ENCODE measurements at regions not wholly inside any gene's neighbourhood (a gene's known extent, or its start where the extent isn't known, plus 50 kb on each side); places are given as distances from the start of the nearest gene placed in this dataset.

GRCh38 chr13:109509154-109509900 is 277.1 kb downstream of the IRS2 start:
- Histone ChIP-seq H3K27ac (ENCODE audit: low read depth in 2 of 2, low read length in 2 of 2) (no peak overlapping the region), H3K9ac (ENCODE audit: low read depth in 1 of 2, low read length in 2 of 2) (no peak overlapping the region), H3K4me3 (ENCODE audit: low read length in 2 of 2) (no peak overlapping the region)

GRCh38 chr13:109500146-109500773 is 286.1 kb downstream of the IRS2 start:
- H3K4me1 ChIP-seq (ENCODE audit: control insufficient read depth in 2 of 2, insufficient read depth in 2 of 2, low read length in 2 of 2): no peaks in the 10 kb centered on the region
- H3K27me3 ChIP-seq (ENCODE audit: control insufficient read depth in 2 of 2, insufficient read depth in 2 of 2, low read length in 2 of 2): no peaks in the 10 kb centered on the region
- H3K27ac ChIP-seq (ENCODE audit: low read depth in 2 of 2, low read length in 2 of 2): no peak overlapping the region

More at GRCh38 chr13:109509154-109509900, 277.1 kb downstream of the IRS2 start:
- no peaks in the 10 kb centered on the region for H3K4me1 ChIP-seq (ENCODE audit: control insufficient read depth in 2 of 2, insufficient read depth in 2 of 2, low read length in 2 of 2)
- H3K27me3 ChIP-seq (ENCODE audit: control insufficient read depth in 2 of 2, insufficient read depth in 2 of 2, low read length in 2 of 2): no peaks in the 10 kb centered on the region
- no peaks in the 10 kb centered on the region for H3K9me3 ChIP-seq (ENCODE audit: control insufficient read depth in 2 of 2, low read length in 2 of 2)
- no peaks in the 10 kb centered on the region for H3K36me3 ChIP-seq (ENCODE audit: control insufficient read depth in 2 of 2, insufficient read depth in 2 of 2, low read length in 2 of 2)

GRCh38 chr13:109497917-109498316 is 288.5 kb downstream of the IRS2 start:
- no peak overlapping the region for H3K4me3 ChIP-seq (ENCODE audit: low read length in 2 of 2)
- H3K9ac ChIP-seq (ENCODE audit: low read depth in 1 of 2, low read length in 2 of 2): no peak overlapping the region
- H3K36me3 ChIP-seq (ENCODE audit: control insufficient read depth in 2 of 2, insufficient read depth in 2 of 2, low read length in 2 of 2): no peaks in the 10 kb centered on the region
- H3K27me3 ChIP-seq (ENCODE audit: control insufficient read depth in 2 of 2, insufficient read depth in 2 of 2, low read length in 2 of 2): no peaks in the 10 kb centered on the region
- no peaks in the 10 kb centered on the region for H3K9me3 ChIP-seq (ENCODE audit: control insufficient read depth in 2 of 2, low read length in 2 of 2)
- H3K27ac ChIP-seq (ENCODE audit: low read depth in 2 of 2, low read length in 2 of 2): no peak overlapping the region
- H3K4me1 ChIP-seq (ENCODE audit: control insufficient read depth in 2 of 2, insufficient read depth in 2 of 2, low read length in 2 of 2): no peaks in the 10 kb centered on the region

More at GRCh38 chr13:109500146-109500773, 286.1 kb downstream of the IRS2 start:
- Histone ChIP-seq H3K9ac (ENCODE audit: low read depth in 1 of 2, low read length in 2 of 2) (no peak overlapping the region), H3K4me3 (ENCODE audit: low read length in 2 of 2) (no peak overlapping the region), H3K36me3 (ENCODE audit: control insufficient read depth in 2 of 2, insufficient read depth in 2 of 2, low read length in 2 of 2) (no peaks in the 10 kb centered on the region), H3K9me3 (ENCODE audit: control insufficient read depth in 2 of 2, low read length in 2 of 2) (no peaks in the 10 kb centered on the region)

- H3K4me3 ChIP-seq (ENCODE audit: low read length in 2 of 2): no peak overlapping the region
- no peaks in the 10 kb centered on the region for H3K27me3 ChIP-seq (ENCODE audit: control insufficient read depth in 2 of 2, insufficient read depth in 2 of 2, low read length in 2 of 2)
- H3K27ac ChIP-seq (ENCODE audit: low read depth in 2 of 2, low read length in 2 of 2): no peak overlapping the region
- no peaks in the 10 kb centered on the region for H3K9me3 ChIP-seq (ENCODE audit: control insufficient read depth in 2 of 2, low read length in 2 of 2)
- H3K36me3 ChIP-seq (ENCODE audit: control insufficient read depth in 2 of 2, insufficient read depth in 2 of 2, low read length in 2 of 2): no peaks in the 10 kb centered on the region
- H3K9ac ChIP-seq (ENCODE audit: low read depth in 1 of 2, low read length in 2 of 2): no peak overlapping the region
- H3K4me1 ChIP-seq (ENCODE audit: control insufficient read depth in 2 of 2, insufficient read depth in 2 of 2, low read length in 2 of 2): no peaks in the 10 kb centered on the region
These were observed 290.2 kb downstream of the IRS2 start for GRCh38 chr13:109496216-109496615.

- Histone ChIP-seq H3K27me3 (ENCODE audit: control insufficient read depth in 2 of 2, insufficient read depth in 2 of 2, low read length in 2 of 2) (no peaks in the 10 kb centered on the region), H3K36me3 (ENCODE audit: control insufficient read depth in 2 of 2, insufficient read depth in 2 of 2, low read length in 2 of 2) (no peaks in the 10 kb centered on the region), H3K9ac (ENCODE audit: low read depth in 1 of 2, low read length in 2 of 2) (no peak overlapping the region), H3K9me3 (ENCODE audit: control insufficient read depth in 2 of 2, low read length in 2 of 2) (no peaks in the 10 kb centered on the region), H3K4me3 (ENCODE audit: low read length in 2 of 2) (no peak overlapping the region), H3K27ac (ENCODE audit: low read depth in 2 of 2, low read length in 2 of 2) (no peak overlapping the region), H3K4me1 (ENCODE audit: control insufficient read depth in 2 of 2, insufficient read depth in 2 of 2, low read length in 2 of 2) (no peaks in the 10 kb centered on the region)
These were observed 291.4 kb downstream of the IRS2 start for GRCh38 chr13:109494925-109495369.

- H3K27ac ChIP-seq (ENCODE audit: low read depth in 2 of 2, low read length in 2 of 2): no peak overlapping the region
- H3K9me3 ChIP-seq (ENCODE audit: control insufficient read depth in 2 of 2, low read length in 2 of 2): no peaks in the 10 kb centered on the region
- no peaks in the 10 kb centered on the region for H3K4me1 ChIP-seq (ENCODE audit: control insufficient read depth in 2 of 2, insufficient read depth in 2 of 2, low read length in 2 of 2)
- H3K4me3 ChIP-seq (ENCODE audit: low read length in 2 of 2): no peak overlapping the region
- H3K27me3 ChIP-seq (ENCODE audit: control insufficient read depth in 2 of 2, insufficient read depth in 2 of 2, low read length in 2 of 2): no peaks in the 10 kb centered on the region
- H3K36me3 ChIP-seq (ENCODE audit: control insufficient read depth in 2 of 2, insufficient read depth in 2 of 2, low read length in 2 of 2): no peaks in the 10 kb centered on the region
- H3K9ac ChIP-seq (ENCODE audit: low read depth in 1 of 2, low read length in 2 of 2): no peak overlapping the region
These were observed 301.1 kb downstream of the IRS2 start for GRCh38 chr13:109485136-109485794.

- no peak overlapping the region for H3K9ac ChIP-seq (ENCODE audit: low read depth in 1 of 2, low read length in 2 of 2)
- H3K27ac ChIP-seq (ENCODE audit: low read depth in 2 of 2, low read length in 2 of 2): no peak overlapping the region
- H3K36me3 ChIP-seq (ENCODE audit: control insufficient read depth in 2 of 2, insufficient read depth in 2 of 2, low read length in 2 of 2): no peaks in the 10 kb centered on the region
- H3K4me1 ChIP-seq (ENCODE audit: control insufficient read depth in 2 of 2, insufficient read depth in 2 of 2, low read length in 2 of 2): no peaks in the 10 kb centered on the region
- H3K4me3 ChIP-seq (ENCODE audit: low read length in 2 of 2): no peak overlapping the region
- no peaks in the 10 kb centered on the region for H3K27me3 ChIP-seq (ENCODE audit: control insufficient read depth in 2 of 2, insufficient read depth in 2 of 2, low read length in 2 of 2)
- H3K9me3 ChIP-seq (ENCODE audit: control insufficient read depth in 2 of 2, low read length in 2 of 2): no peaks in the 10 kb centered on the region
These were observed 303.1 kb downstream of the IRS2 start for GRCh38 chr13:109483284-109483683.

GRCh38 chr13:109481040-109481439 is 305.3 kb downstream of the IRS2 start:
- Histone ChIP-seq H3K36me3 (ENCODE audit: control insufficient read depth in 2 of 2, insufficient read depth in 2 of 2, low read length in 2 of 2) (no peaks in the 10 kb centered on the region), H3K4me1 (ENCODE audit: control insufficient read depth in 2 of 2, insufficient read depth in 2 of 2, low read length in 2 of 2) (no peaks in the 10 kb centered on the region), H3K27me3 (ENCODE audit: control insufficient read depth in 2 of 2, insufficient read depth in 2 of 2, low read length in 2 of 2) (no peaks in the 10 kb centered on the region), H3K27ac (ENCODE audit: low read depth in 2 of 2, low read length in 2 of 2) (no peak overlapping the region), H3K9me3 (ENCODE audit: control insufficient read depth in 2 of 2, low read length in 2 of 2) (no peaks in the 10 kb centered on the region), H3K4me3 (ENCODE audit: low read length in 2 of 2) (no peak overlapping the region), H3K9ac (ENCODE audit: low read depth in 1 of 2, low read length in 2 of 2) (no peak overlapping the region)

GRCh38 chr13:109480011-109480955 is 306.1 kb downstream of the IRS2 start:
- Histone ChIP-seq H3K27ac (ENCODE audit: low read depth in 2 of 2, low read length in 2 of 2) (no peak overlapping the region), H3K27me3 (ENCODE audit: control insufficient read depth in 2 of 2, insufficient read depth in 2 of 2, low read length in 2 of 2) (no peaks in the 10 kb centered on the region), H3K4me1 (ENCODE audit: control insufficient read depth in 2 of 2, insufficient read depth in 2 of 2, low read length in 2 of 2) (no peaks in the 10 kb centered on the region), H3K9me3 (ENCODE audit: control insufficient read depth in 2 of 2, low read length in 2 of 2) (no peaks in the 10 kb centered on the region), H3K4me3 (ENCODE audit: low read length in 2 of 2) (no peak overlapping the region), H3K9ac (ENCODE audit: low read depth in 1 of 2, low read length in 2 of 2) (no peak overlapping the region), H3K36me3 (ENCODE audit: control insufficient read depth in 2 of 2, insufficient read depth in 2 of 2, low read length in 2 of 2) (no peaks in the 10 kb centered on the region)
